ENCODE measurements at regions not wholly inside any gene's neighbourhood (a gene's known extent, or its start where the extent isn't known, plus 50 kb on each side); places are given as distances from the start of the nearest gene placed in this dataset.

- Histone ChIP-seq H4K20me1 (ENCODE audit: control insufficient read depth, insufficient read depth, insufficient read length) (no peaks in the 10 kb centered on the region), H2BK12ac (ENCODE audit: insufficient read length, low read depth, low read length) (no peak overlapping the region), H3K4ac (ENCODE audit: low read depth, low read length) (no peak overlapping the region), H2BK120ac (ENCODE audit: low read depth, low read length, poor library complexity, severe bottlenecking) (no peak overlapping the region), H3K14ac (ENCODE audit: insufficient read depth, low read length) (no peak overlapping the region), H3K23me2 (ENCODE audit: insufficient read length, low read depth, low read length, poor library complexity, severe bottlenecking) (no peaks in the 10 kb centered on the region), H2BK5ac (ENCODE audit: insufficient read length, low read length) (no peak overlapping the region), H3K79me2 (ENCODE audit: insufficient read depth, low read length) (no peaks in the 10 kb centered on the region), H3K9ac (ENCODE audit: extremely low read depth, insufficient read length, low read length) (no peak overlapping the region), H3K23ac (ENCODE audit: insufficient read length, low read depth, low read length) (no peak overlapping the region), H2BK15ac (ENCODE audit: low read depth, low read length) (no peak overlapping the region), H2AK5ac (ENCODE audit: insufficient read length, low read length) (no peak overlapping the region), H2BK20ac (ENCODE audit: low read depth, low read length, poor library complexity, severe bottlenecking) (no peak overlapping the region), H3K27ac (ENCODE audit: insufficient read length, low read depth, low read length) (no peak overlapping the region), H3K4me1 (ENCODE audit: insufficient read depth, low read length) (no peaks in the 10 kb centered on the region; the same call in 1 of the 2 replicates), H3K79me1 (ENCODE audit: insufficient read depth, low read depth, low read length, poor library complexity, severe bottlenecking) (no peaks in the 10 kb centered on the region), H3K27me3 (ENCODE audit: insufficient read depth, low read length) (no peaks in the 10 kb centered on the region), H3K18ac (ENCODE audit: insufficient read length, low read depth, low read length) (no peak overlapping the region), H4K8ac (replicated peaks; ENCODE audit: insufficient read length, low read depth, low read length) (no peak overlapping the region), H3K4me2 (ENCODE audit: insufficient read depth, insufficient read length, low read length) (no peak overlapping the region), H3T11ph (ENCODE audit: low read length) (no peak overlapping the region), H4K91ac (ENCODE audit: insufficient read length, low read depth, low read length) (no peak overlapping the region), H2AFZ (ENCODE audit: low read length) (no peak overlapping the region), H4K5ac (ENCODE audit: insufficient read length, low read depth, low read length) (no peak overlapping the region), H3K9me3 (ENCODE audit: control insufficient read depth, low read depth, low read length) (no peaks in the 10 kb centered on the region), H3K56ac (ENCODE audit: insufficient read length, low read depth, low read length) (no peak overlapping the region)
- H3K27me3 Mint-ChIP-seq (ENCODE audit: low read depth) = no peaks in the 10 kb centered on the region
- H3K4me1 Mint-ChIP-seq = peaks cover 7 to 8% of the 10 kb centered on the region in 2 experiments; a peak in 3 of 4 replicates
- no peaks in the 10 kb centered on the region; a peak in 2 of 5 replicates for H3K9me3 Mint-ChIP-seq
- H3K27ac Mint-ChIP-seq = no peak overlapping the region
- TF ChIP-seq CTCF (conservative IDR thresholded peaks at IDR 0.05) = no peak
- no peak overlapping the region for H3K4me3 Mint-ChIP-seq
- WGBS (ENCODE audit: extremely low coverage, insufficient read length, low lambda C conversion rate) = no CpG with 5 or more reads among the region's 1 CpG
- peaks cover 0 to 3% (median 0%) of the 10 kb centered on the region in 3 experiments; a peak in 3 of 7 replicates for H3K36me3 Mint-ChIP-seq (ENCODE audit: insufficient read depth in 1 of 3, low read depth in 3 of 3)
- DNase-seq = no peak
Observed at GRCh38 chr3:161848376-161848775, 351.8 kb downstream of the OTOL1 start.

Measured in H9 (cell line).